Osteoblast (primary cell): ENCODE measurements at regions not wholly inside any gene's neighbourhood (a gene's known extent, or its start where the extent isn't known, plus 50 kb on each side); places are given as distances from the start of the nearest gene placed in this dataset.
"Not testable (repeated sequence)": the region's sequence is repeated elsewhere in the genome, so short reads cannot be mapped to it uniquely, and the experiment has no call there.

Source experiments
- DNase-seq: peaks from one replicate; pipeline ENCODE4 v3.0.0; 2011; ENCODE audit warnings: low spot score, mixed read lengths; ENCODE audit not compliant: insufficient read length; ENCODE audit errors: missing footprints
- H2AFZ ChIP-seq: 2 replicates; pipeline ENCODE4 v1.6.0; 2011; ENCODE audit warnings: mild to moderate bottlenecking, low read length
- H3K27ac ChIP-seq: 2 replicates; pipeline ENCODE4 v1.5.1; 2011; ENCODE audit warnings: mild to moderate bottlenecking, low read depth, low read length, moderate library complexity
- H3K27me3 ChIP-seq: 2 replicates; pipeline ENCODE4 v1.6.0; 2012; ENCODE audit warnings: mild to moderate bottlenecking, control low read depth, inconsistent platforms, low read length, moderate library complexity; ENCODE audit not compliant: insufficient read depth
- H3K36me3 ChIP-seq: 2 replicates; pipeline ENCODE4 v1.5.1; 2011; ENCODE audit warnings: mild to moderate bottlenecking, low read length, control low read depth, moderate library complexity; ENCODE audit not compliant: insufficient read depth
- H3K4me1 ChIP-seq: 2 replicates; pipeline ENCODE4 v1.5.1; 2011; ENCODE audit warnings: mild to moderate bottlenecking, low read length, control low read depth, moderate library complexity; ENCODE audit not compliant: insufficient read depth
- H3K4me2 ChIP-seq: 2 replicates; pipeline ENCODE4 v1.6.0; 2011; ENCODE audit warnings: mild to moderate bottlenecking, low read length; ENCODE audit not compliant: insufficient read depth
- H3K4me3 ChIP-seq: fragments of 200-600 bp; sonication (generic); 3 replicates; pipeline ENCODE4 v1.5.1; 2012; ENCODE audit warnings: mild to moderate bottlenecking, low read length, inconsistent platforms; ENCODE audit not compliant: insufficient read depth
- H3K79me2 ChIP-seq: 2 replicates; pipeline ENCODE4 v1.6.0; 2012; ENCODE audit warnings: mild to moderate bottlenecking, low read length, control low read depth, inconsistent platforms; ENCODE audit not compliant: insufficient read depth
- H3K9me3 ChIP-seq: 2 replicates; pipeline ENCODE4 v1.5.1; 2011; ENCODE audit warnings: low read depth, low read length, control low read depth
- H4K20me1 ChIP-seq: 2 replicates; pipeline ENCODE4 v1.6.0; 2012; ENCODE audit warnings: mild to moderate bottlenecking, low read length, control low read depth; ENCODE audit not compliant: insufficient read depth
- TF ChIP-seq, protein P1 (sequence below): IDR thresholded peaks from 2 replicates; pipeline ENCODE4 v1.5.1; 2011; ENCODE audit warnings: mild to moderate bottlenecking, low read depth, low read length, moderate library complexity; ENCODE audit errors: extremely low read depth

DNA sequence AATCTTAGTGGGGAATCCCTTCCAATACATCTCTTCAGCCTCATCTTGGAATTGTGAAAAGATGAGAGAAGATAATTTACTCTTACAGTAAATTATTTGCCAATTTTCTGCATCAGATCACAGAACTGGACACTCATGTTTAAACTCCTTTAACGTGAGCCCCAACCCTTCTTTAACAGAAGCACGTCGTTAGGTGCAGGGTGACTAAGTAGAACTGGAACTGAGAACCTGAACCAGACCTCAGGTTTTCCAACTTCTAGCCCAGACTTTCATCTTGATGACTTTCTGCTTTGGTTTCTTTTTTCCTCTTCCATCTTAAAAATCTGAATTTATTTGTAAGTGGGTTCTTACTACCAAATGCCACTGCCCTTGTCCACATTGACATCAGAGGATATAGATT, 57.2 kb upstream of the LYZL2 start:
- Histone ChIP-seq H4K20me1 (no peaks in the 10 kb centered on the region), H3K27ac (no peak overlapping the region), H2AFZ (no peak overlapping the region), H3K4me1 (peaks cover 27% of the 10 kb centered on the region), H3K4me3 (no peak overlapping the region), H3K4me2 (no peak overlapping the region), H3K9me3 (no peaks in the 10 kb centered on the region), H3K27me3 (no peaks in the 10 kb centered on the region), H3K79me2 (no peaks in the 10 kb centered on the region), H3K36me3 (no peaks in the 10 kb centered on the region)
- DNase-seq, result no peak
- TF ChIP-seq, protein P1, sequence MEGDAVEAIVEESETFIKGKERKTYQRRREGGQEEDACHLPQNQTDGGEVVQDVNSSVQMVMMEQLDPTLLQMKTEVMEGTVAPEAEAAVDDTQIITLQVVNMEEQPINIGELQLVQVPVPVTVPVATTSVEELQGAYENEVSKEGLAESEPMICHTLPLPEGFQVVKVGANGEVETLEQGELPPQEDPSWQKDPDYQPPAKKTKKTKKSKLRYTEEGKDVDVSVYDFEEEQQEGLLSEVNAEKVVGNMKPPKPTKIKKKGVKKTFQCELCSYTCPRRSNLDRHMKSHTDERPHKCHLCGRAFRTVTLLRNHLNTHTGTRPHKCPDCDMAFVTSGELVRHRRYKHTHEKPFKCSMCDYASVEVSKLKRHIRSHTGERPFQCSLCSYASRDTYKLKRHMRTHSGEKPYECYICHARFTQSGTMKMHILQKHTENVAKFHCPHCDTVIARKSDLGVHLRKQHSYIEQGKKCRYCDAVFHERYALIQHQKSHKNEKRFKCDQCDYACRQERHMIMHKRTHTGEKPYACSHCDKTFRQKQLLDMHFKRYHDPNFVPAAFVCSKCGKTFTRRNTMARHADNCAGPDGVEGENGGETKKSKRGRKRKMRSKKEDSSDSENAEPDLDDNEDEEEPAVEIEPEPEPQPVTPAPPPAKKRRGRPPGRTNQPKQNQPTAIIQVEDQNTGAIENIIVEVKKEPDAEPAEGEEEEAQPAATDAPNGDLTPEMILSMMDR, result no peak

DNA sequence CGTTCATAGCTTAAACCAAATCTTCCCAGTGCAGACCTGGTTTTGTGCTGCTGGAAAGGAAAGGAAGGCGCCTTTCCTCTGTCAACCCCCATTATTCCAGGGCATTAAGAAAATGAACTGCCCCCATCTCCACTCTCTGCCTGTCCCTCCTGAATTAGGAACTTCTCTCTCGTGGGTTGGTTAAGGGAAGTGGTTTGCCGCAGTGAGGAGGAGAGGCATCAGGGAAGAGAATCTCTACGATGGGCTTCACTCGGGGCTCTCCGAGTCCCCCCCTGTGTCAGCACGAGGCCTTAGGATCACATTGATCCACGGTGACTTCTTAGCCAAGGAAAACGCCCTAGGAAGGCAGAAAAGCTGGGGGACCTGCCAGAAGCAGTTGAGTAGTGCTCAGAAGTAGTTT, 53.9 kb upstream of the LYZL2 start:
- no peak overlapping the region for H3K4me3 ChIP-seq
- no peaks in the 10 kb centered on the region for H3K9me3 ChIP-seq
- no peaks in the 10 kb centered on the region for H3K27me3 ChIP-seq

DNA sequence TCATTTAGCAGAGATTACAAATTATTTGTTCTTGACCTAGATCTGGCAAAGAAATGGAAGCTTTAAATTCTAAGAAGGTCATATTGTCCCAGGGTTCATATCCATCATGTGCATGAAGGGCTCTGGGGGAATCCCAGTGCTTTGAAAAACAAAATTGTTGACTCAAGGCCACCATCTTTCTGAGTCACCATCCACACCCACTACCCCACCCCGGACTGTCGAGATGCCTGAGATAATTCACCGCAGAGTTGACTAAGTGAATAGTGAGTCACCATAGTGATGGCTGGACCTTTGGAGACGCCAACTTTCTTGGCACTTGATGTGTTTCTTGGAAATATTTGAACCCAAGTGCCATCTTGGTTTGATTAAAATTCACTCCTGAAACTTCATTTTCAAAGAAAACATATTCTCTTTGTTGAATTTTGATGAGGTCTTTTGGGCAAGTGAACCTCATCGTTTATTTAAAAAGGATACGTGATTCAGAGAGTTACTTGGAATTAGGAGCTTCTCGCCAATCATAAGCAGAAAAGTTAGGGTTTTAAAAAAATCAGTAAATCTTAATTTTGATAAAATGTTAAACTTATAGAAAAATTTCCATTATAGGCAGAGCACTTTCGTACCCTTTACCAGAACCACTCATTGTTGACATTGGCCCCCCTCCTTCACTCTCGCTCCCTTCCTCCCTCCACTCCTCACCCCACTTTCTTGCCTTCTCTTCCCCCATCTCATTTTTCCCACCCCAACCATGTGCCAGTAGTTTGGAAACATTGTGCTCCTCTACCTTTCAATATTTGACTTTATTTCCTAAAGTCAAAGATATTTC, 53.0 kb upstream of the LYZL2 start:
- Histone ChIP-seq H3K4me1 (peaks cover 11% of the 10 kb centered on the region), H3K27ac (peak overlapping the region; percentile 71), H3K4me2 (peak overlapping the region; percentile 30)
- DNase-seq, result peak; percentile 91
- not testable (repeated sequence) for H4K20me1 ChIP-seq, H3K79me2 ChIP-seq, H2AFZ ChIP-seq, H3K27me3 ChIP-seq, H3K36me3 ChIP-seq, H3K9me3 ChIP-seq, H3K4me3 ChIP-seq

More for the DNA sequence above, 53.9 kb upstream of the LYZL2 start:
- Histone ChIP-seq H3K4me1 (peaks cover 18% of the 10 kb centered on the region), H3K36me3 (no peaks in the 10 kb centered on the region), H3K79me2 (no peaks in the 10 kb centered on the region), H4K20me1 (no peaks in the 10 kb centered on the region), H3K4me2 (no peak overlapping the region), H2AFZ (no peak overlapping the region), H3K27ac (no peak overlapping the region)
- TF ChIP-seq, protein P1, result no peak
- no peak for DNase-seq

DNA sequence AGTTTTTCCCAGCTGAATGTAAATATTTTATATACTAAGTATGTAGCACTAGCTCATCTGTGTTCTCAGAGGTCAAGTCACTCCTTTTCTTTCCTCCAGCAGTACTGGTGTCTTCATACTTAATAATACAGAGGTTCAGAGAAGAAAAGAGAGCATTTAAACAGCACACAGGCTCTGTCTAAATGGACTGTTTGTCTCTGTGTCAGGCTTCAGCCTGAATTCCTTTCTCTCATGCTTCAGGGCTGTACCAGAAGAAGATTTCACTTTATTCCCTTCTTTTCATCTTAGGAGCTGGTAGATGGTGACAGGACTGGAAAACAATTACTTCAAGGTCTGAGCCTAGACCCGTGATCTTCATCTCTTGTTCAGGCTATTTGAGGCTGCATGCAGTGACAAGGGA, 51.4 kb upstream of the LYZL2 start:
- Histone ChIP-seq H3K27me3 (no peaks in the 10 kb centered on the region), H3K4me3 (no peak overlapping the region), H3K9me3 (no peaks in the 10 kb centered on the region), H4K20me1 (no peaks in the 10 kb centered on the region), H3K79me2 (no peaks in the 10 kb centered on the region), H2AFZ (peak overlapping the region; percentile 4), H3K4me1 (peaks cover 11% of the 10 kb centered on the region), H3K4me2 (no peak overlapping the region), H3K27ac (no peak overlapping the region), H3K36me3 (no peaks in the 10 kb centered on the region)
- TF ChIP-seq, protein P1, result no peak
- no peak for DNase-seq
